ENCODE measurements at regions not wholly inside any gene's neighbourhood (a gene's known extent, or its start where the extent isn't known, plus 50 kb on each side); places are given as distances from the start of the nearest gene placed in this dataset.

DNA sequence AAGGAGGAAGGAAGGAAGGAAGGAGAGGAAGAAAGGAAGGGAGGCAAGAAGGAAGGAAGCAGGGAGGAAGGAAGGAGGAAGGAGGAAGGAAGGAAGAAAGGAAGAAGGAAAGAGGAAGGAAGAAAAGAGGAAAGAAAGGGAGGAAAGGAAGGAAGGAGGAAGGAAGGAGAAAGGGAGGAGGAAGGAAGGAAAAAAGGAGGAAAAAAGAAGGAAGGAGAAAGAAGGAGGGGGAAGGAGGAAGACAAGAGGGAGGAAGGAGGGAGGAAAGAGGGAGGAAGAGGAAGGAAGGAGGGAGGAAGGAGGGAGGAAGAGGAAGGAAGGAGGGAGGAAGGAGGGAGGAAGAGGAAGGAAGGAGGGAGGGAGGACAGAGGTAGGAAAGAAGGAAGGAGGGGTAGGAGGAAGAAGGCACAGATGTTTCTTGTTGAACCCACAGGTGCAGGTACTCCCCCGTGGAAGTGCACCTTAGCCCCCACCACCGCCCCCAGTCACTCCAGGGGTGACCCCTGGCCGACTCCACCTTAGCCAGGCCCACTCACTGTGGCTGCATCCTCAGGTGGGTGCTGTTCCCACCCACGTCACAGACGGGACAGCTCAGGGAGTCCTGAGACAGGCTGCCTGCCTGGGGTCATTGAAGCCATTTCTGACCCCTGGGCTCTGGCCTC lies 57.9 kb upstream of the TTC34 start:
- TF ChIP-seq FOXP2 (optimal IDR thresholded peaks at IDR 0.05; ENCODE audit: control extremely low read depth, extremely low read length, insufficient read depth), result no peak
- no peak for TF ChIP-seq EZH2 (IDR thresholded peaks at IDR 0.05)
- TF ChIP-seq POLR2AphosphoS5 (IDR thresholded peaks at IDR 0.05; ENCODE audit: borderline replicate concordance, low read depth, low read length), result no peak
- no peaks in the 10 kb centered on the region for H3K36me3 ChIP-seq (ENCODE audit: insufficient read depth, low read length)
- H3K9me3 ChIP-seq (ENCODE audit: low read depth, low read length), result no peaks in the 10 kb centered on the region
- H3K4me3 ChIP-seq, result no peak overlapping the region
- no peak overlapping the region for H3K9ac ChIP-seq (ENCODE audit: insufficient read length)
- no peak for DNase-seq (ENCODE audit: low read depth, low spot score)
- no peak overlapping the region for H3K27ac ChIP-seq

GRCh38 chr1:2859881-2860430 lies 58.5 kb upstream of the TTC34 start:
- no peak for TF ChIP-seq EZH2 (IDR thresholded peaks at IDR 0.05)
- TF ChIP-seq POLR2AphosphoS5 (IDR thresholded peaks at IDR 0.05; ENCODE audit: borderline replicate concordance, low read depth, low read length), result no peak
- TF ChIP-seq FOXP2 (optimal IDR thresholded peaks at IDR 0.05; ENCODE audit: control extremely low read depth, extremely low read length, insufficient read depth), result no peak
- no peak overlapping the region for H3K9ac ChIP-seq (ENCODE audit: insufficient read length)
- no peaks in the 10 kb centered on the region for H3K9me3 ChIP-seq (ENCODE audit: low read depth, low read length)
- H3K27ac ChIP-seq, result no peak overlapping the region
- no peak for DNase-seq (ENCODE audit: low read depth, low spot score)
- H3K4me3 ChIP-seq, result no peak overlapping the region
- no peaks in the 10 kb centered on the region for H3K36me3 ChIP-seq (ENCODE audit: insufficient read depth, low read length)

GRCh38 chr1:2860476-2861142 lies 59.1 kb upstream of the TTC34 start:
- H3K9ac ChIP-seq (ENCODE audit: insufficient read length), result no peak overlapping the region
- H3K36me3 ChIP-seq (ENCODE audit: insufficient read depth, low read length), result no peaks in the 10 kb centered on the region
- no peak overlapping the region for H3K4me3 ChIP-seq
- no peak for DNase-seq (ENCODE audit: low read depth, low spot score)
- no peak for TF ChIP-seq FOXP2 (optimal IDR thresholded peaks at IDR 0.05; ENCODE audit: control extremely low read depth, extremely low read length, insufficient read depth)
- TF ChIP-seq POLR2AphosphoS5 (IDR thresholded peaks at IDR 0.05; ENCODE audit: borderline replicate concordance, low read depth, low read length), result no peak
- no peak for TF ChIP-seq EZH2 (IDR thresholded peaks at IDR 0.05)
- H3K27ac ChIP-seq, result no peak overlapping the region
- H3K9me3 ChIP-seq (ENCODE audit: low read depth, low read length), result no peaks in the 10 kb centered on the region

DNA sequence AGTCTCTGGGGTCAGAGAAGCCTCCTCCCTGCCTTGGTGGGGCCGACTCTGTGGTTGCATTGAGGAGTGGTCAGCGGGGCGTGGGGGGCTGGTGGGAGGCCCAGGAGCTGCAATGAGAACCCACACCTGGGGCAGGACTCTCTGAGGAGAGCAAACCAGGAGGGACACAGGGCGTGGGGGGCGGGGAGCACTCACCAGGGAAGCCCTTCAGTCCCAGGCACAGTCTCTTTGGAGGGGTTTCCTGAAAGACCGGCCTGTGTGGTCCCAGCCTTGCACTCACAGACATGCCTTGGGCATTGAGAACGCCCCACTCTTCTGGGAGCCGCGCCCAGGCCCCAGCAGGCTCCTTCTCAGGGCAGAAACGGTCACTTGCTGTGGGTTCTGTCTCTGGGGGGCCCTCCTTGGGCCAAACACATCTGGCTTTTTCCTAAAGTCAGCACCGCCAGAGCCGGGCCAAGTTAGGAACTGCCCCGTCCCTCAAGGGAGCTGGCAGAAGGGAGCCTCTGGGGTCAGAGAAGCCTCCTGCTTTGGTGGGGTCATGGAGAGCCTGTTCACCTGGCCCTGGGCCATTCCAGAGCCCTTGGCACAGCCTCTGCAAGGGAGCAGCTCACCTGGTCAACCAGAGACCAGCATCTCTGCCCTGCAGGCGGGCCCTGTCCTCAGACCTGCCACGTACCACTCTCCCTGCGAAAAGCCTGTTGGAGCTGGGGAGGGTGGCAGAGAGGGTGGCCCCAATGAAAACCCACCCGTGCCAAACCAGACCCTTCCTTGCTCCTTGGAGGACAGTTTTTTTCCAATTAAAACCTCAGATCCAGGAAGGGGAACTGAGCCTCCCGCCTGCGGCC lies 59.9 kb upstream of the TTC34 start:
- Histone ChIP-seq H3K36me3 (ENCODE audit: insufficient read depth, low read length) (no peaks in the 10 kb centered on the region), H3K9me3 (ENCODE audit: low read depth, low read length) (no peaks in the 10 kb centered on the region), H3K9ac (ENCODE audit: insufficient read length) (no peak overlapping the region), H3K27ac (no peak overlapping the region), H3K4me3 (no peak overlapping the region)
- DNase-seq (ENCODE audit: low read depth, low spot score), result no peak
- no peak for TF ChIP-seq FOXP2 (optimal IDR thresholded peaks at IDR 0.05; ENCODE audit: control extremely low read depth, extremely low read length, insufficient read depth)
- TF ChIP-seq POLR2AphosphoS5 (IDR thresholded peaks at IDR 0.05; ENCODE audit: borderline replicate concordance, low read depth, low read length), result no peak
- no peak for TF ChIP-seq EZH2 (IDR thresholded peaks at IDR 0.05)

DNA sequence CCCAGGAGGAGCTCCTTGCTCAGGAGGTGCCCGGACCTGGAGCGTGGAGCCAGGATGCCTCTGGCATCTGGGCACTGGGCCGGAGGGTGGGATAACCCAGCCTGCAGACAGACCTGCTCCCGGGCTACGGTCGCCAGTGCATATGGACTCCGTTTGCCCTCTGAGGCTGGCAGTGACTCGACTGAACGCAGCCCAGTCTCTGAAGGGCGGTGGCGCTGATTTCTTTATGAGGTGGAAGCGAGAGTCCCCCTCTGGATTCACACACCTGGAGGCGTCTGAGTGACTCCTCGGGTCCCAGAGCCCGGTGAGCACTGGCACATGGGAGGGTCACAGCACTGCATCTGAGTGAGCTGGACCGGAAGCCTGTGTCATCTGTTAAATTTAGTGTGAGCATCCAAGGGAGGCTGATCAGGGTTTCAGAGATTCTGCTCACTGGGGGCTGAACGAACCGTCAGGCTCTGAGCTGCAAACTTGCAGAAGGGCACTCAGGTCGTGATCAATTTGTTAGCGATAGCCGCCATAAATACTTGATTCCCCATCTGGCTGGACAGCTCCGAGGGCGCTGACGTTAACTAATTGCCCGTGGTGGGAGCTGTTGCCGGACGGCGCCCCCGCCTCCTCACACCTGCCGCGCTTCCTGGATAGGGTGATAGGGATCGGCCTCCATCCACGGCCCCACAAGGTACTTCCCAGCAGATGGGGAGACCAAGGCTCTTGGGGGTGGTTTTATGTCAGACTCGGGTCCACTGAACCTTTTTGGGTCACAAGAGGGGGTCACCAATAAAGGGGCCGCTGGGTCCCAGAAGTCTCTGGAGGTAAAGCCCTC lies 60.7 kb upstream of the TTC34 start:
- no peak overlapping the region for H3K9ac ChIP-seq (ENCODE audit: insufficient read length)
- no peak overlapping the region for H3K4me3 ChIP-seq
- no peak for TF ChIP-seq EZH2 (IDR thresholded peaks at IDR 0.05)
- TF ChIP-seq POLR2AphosphoS5 (IDR thresholded peaks at IDR 0.05; ENCODE audit: borderline replicate concordance, low read depth, low read length), result no peak
- no peak for TF ChIP-seq FOXP2 (optimal IDR thresholded peaks at IDR 0.05; ENCODE audit: control extremely low read depth, extremely low read length, insufficient read depth)
- no peaks in the 10 kb centered on the region for H3K36me3 ChIP-seq (ENCODE audit: insufficient read depth, low read length)
- H3K9me3 ChIP-seq (ENCODE audit: low read depth, low read length), result no peaks in the 10 kb centered on the region
- H3K27ac ChIP-seq, result no peak overlapping the region
- no peak for DNase-seq (ENCODE audit: low read depth, low spot score)

- TF ChIP-seq EZH2 (IDR thresholded peaks at IDR 0.05) (no peak), POLR2AphosphoS5 (IDR thresholded peaks at IDR 0.05; ENCODE audit: borderline replicate concordance, low read depth, low read length) (no peak), FOXP2 (optimal IDR thresholded peaks at IDR 0.05; ENCODE audit: control extremely low read depth, extremely low read length, insufficient read depth) (no peak)
- H3K36me3 ChIP-seq (ENCODE audit: insufficient read depth, low read length), result no peaks in the 10 kb centered on the region
- no peak for DNase-seq (ENCODE audit: low read depth, low spot score)
- H3K27ac ChIP-seq, result no peak overlapping the region
- H3K9ac ChIP-seq (ENCODE audit: insufficient read length), result no peak overlapping the region
- H3K9me3 ChIP-seq (ENCODE audit: low read depth, low read length), result no peaks in the 10 kb centered on the region
- no peak overlapping the region for H3K4me3 ChIP-seq
Observed at GRCh38 chr1:2862814-2863647, 61.5 kb upstream of the TTC34 start.

- no peak overlapping the region for H3K27ac ChIP-seq
- no peaks in the 10 kb centered on the region for H3K36me3 ChIP-seq (ENCODE audit: insufficient read depth, low read length)
- no peak overlapping the region for H3K4me3 ChIP-seq
- no peaks in the 10 kb centered on the region for H3K9me3 ChIP-seq (ENCODE audit: low read depth, low read length)
- H3K9ac ChIP-seq (ENCODE audit: insufficient read length), result no peak overlapping the region
- TF ChIP-seq POLR2AphosphoS5 (IDR thresholded peaks at IDR 0.05; ENCODE audit: borderline replicate concordance, low read depth, low read length) (no peak), FOXP2 (optimal IDR thresholded peaks at IDR 0.05; ENCODE audit: control extremely low read depth, extremely low read length, insufficient read depth) (no peak), EZH2 (IDR thresholded peaks at IDR 0.05) (no peak)
- no peak for DNase-seq (ENCODE audit: low read depth, low spot score)
Observed at GRCh38 chr1:2863648-2863963, 62.1 kb upstream of the TTC34 start.
